Mucosa of stomach (tissue), 1 donor: ENCODE measurements at regions not wholly inside any gene's neighbourhood (a gene's known extent, or its start where the extent isn't known, plus 50 kb on each side); places are given as distances from the start of the nearest gene placed in this dataset.

Source experiments
- H3K27me3 ChIP-seq: one replicate; pipeline ENCODE4 v1.7.0; 2013; ENCODE audit warnings: mild to moderate bottlenecking, low read length; ENCODE audit not compliant: control insufficient read depth, insufficient read depth
- H3K36me3 ChIP-seq: one replicate; pipeline ENCODE4 v1.7.0; 2013; ENCODE audit warnings: low read length; ENCODE audit not compliant: control insufficient read depth, insufficient read depth
- H3K4me1 ChIP-seq: one replicate; pipeline ENCODE4 v1.7.0; 2013; ENCODE audit warnings: mild to moderate bottlenecking, low read length; ENCODE audit not compliant: control insufficient read depth, insufficient read depth
- H3K4me3 ChIP-seq: one replicate; pipeline ENCODE4 v1.7.0; 2013; ENCODE audit warnings: low read length
- H3K9ac ChIP-seq: one replicate; pipeline ENCODE4 v1.7.0; 2013; ENCODE audit warnings: mild to moderate bottlenecking, low read length, moderate library complexity
- H3K9me3 ChIP-seq: one replicate; pipeline ENCODE4 v1.7.0; 2013; ENCODE audit warnings: mild to moderate bottlenecking, low read length, moderate library complexity; ENCODE audit not compliant: control insufficient read depth
- donor health status: Pancreatic carcinoma.

- no peak overlapping the region for H3K9ac ChIP-seq
- H3K27me3 ChIP-seq = no peaks in the 10 kb centered on the region
- no peaks in the 10 kb centered on the region for H3K9me3 ChIP-seq
- H3K4me3 ChIP-seq = no peak overlapping the region
- H3K4me1 ChIP-seq = no peaks in the 10 kb centered on the region
- no peaks in the 10 kb centered on the region for H3K36me3 ChIP-seq
Observed at GRCh38 chr2:60119778-60120177, 433.7 kb downstream of the BCL11A start.

GRCh38 chr2:60118917-60119316 lies 434.5 kb downstream of the BCL11A start:
- Histone ChIP-seq H3K4me3 (no peak overlapping the region), H3K36me3 (no peaks in the 10 kb centered on the region), H3K27me3 (no peaks in the 10 kb centered on the region), H3K4me1 (no peaks in the 10 kb centered on the region), H3K9ac (no peak overlapping the region), H3K9me3 (no peaks in the 10 kb centered on the region)

- H3K36me3 ChIP-seq = no peaks in the 10 kb centered on the region
- no peaks in the 10 kb centered on the region for H3K27me3 ChIP-seq
- H3K4me3 ChIP-seq = no peak overlapping the region
- H3K9ac ChIP-seq = no peak overlapping the region
- no peaks in the 10 kb centered on the region for H3K4me1 ChIP-seq
- no peaks in the 10 kb centered on the region for H3K9me3 ChIP-seq
Observed at GRCh38 chr2:60118061-60118460, 435.4 kb downstream of the BCL11A start.

- Histone ChIP-seq H3K9me3 (no peaks in the 10 kb centered on the region), H3K27me3 (no peaks in the 10 kb centered on the region), H3K9ac (no peak overlapping the region), H3K4me3 (no peak overlapping the region), H3K36me3 (no peaks in the 10 kb centered on the region), H3K4me1 (no peaks in the 10 kb centered on the region)
Observed at GRCh38 chr2:60116161-60116875, 437.1 kb downstream of the BCL11A start.

- Histone ChIP-seq H3K9me3 (no peaks in the 10 kb centered on the region), H3K9ac (no peak overlapping the region), H3K36me3 (no peaks in the 10 kb centered on the region), H3K4me3 (no peak overlapping the region), H3K4me1 (no peaks in the 10 kb centered on the region), H3K27me3 (no peaks in the 10 kb centered on the region)
Observed at GRCh38 chr2:60109744-60110143, 443.7 kb downstream of the BCL11A start.

GRCh38 chr2:60106836-60107529 lies 446.5 kb downstream of the BCL11A start:
- H3K4me1 ChIP-seq = no peaks in the 10 kb centered on the region
- H3K36me3 ChIP-seq = no peaks in the 10 kb centered on the region
- no peaks in the 10 kb centered on the region for H3K9me3 ChIP-seq
- no peaks in the 10 kb centered on the region for H3K27me3 ChIP-seq
- H3K4me3 ChIP-seq = no peak overlapping the region
- no peak overlapping the region for H3K9ac ChIP-seq

- no peaks in the 10 kb centered on the region for H3K36me3 ChIP-seq
- no peaks in the 10 kb centered on the region for H3K4me1 ChIP-seq
- no peak overlapping the region for H3K4me3 ChIP-seq
- no peak overlapping the region for H3K9ac ChIP-seq
- H3K9me3 ChIP-seq = no peaks in the 10 kb centered on the region
- no peaks in the 10 kb centered on the region for H3K27me3 ChIP-seq
Observed at GRCh38 chr2:60105906-60106305, 447.5 kb downstream of the BCL11A start.

GRCh38 chr2:60104514-60105505 lies 448.6 kb downstream of the BCL11A start:
- Histone ChIP-seq H3K36me3 (no peaks in the 10 kb centered on the region), H3K9ac (no peak overlapping the region), H3K4me3 (no peak overlapping the region), H3K9me3 (no peaks in the 10 kb centered on the region), H3K4me1 (no peaks in the 10 kb centered on the region), H3K27me3 (no peaks in the 10 kb centered on the region)

GRCh38 chr2:60100034-60100433 lies 453.4 kb downstream of the BCL11A start:
- Histone ChIP-seq H3K36me3 (no peaks in the 10 kb centered on the region), H3K27me3 (no peaks in the 10 kb centered on the region), H3K4me3 (no peak overlapping the region), H3K4me1 (peaks cover 8% of the 10 kb centered on the region), H3K9me3 (no peaks in the 10 kb centered on the region), H3K9ac (no peak overlapping the region)

GRCh38 chr2:60098996-60099395 lies 454.5 kb downstream of the BCL11A start:
- Histone ChIP-seq H3K9me3 (no peaks in the 10 kb centered on the region), H3K4me1 (peaks cover 18% of the 10 kb centered on the region), H3K36me3 (no peaks in the 10 kb centered on the region), H3K4me3 (no peak overlapping the region), H3K27me3 (no peaks in the 10 kb centered on the region), H3K9ac (no peak overlapping the region)

- H3K9ac ChIP-seq = no peak overlapping the region
Observed at GRCh38 chr2:60097298-60097697, 456.2 kb downstream of the BCL11A start.

GRCh38 chr2:60096556-60096955 lies 456.9 kb downstream of the BCL11A start:
- H3K4me1 ChIP-seq = peaks cover 36% of the 10 kb centered on the region
- H3K36me3 ChIP-seq = no peaks in the 10 kb centered on the region
- H3K4me3 ChIP-seq = no peak overlapping the region
- H3K9me3 ChIP-seq = no peaks in the 10 kb centered on the region
- H3K27me3 ChIP-seq = no peaks in the 10 kb centered on the region
- no peak overlapping the region for H3K9ac ChIP-seq

More at GRCh38 chr2:60097298-60097697, 456.2 kb downstream of the BCL11A start:
- no peaks in the 10 kb centered on the region for H3K27me3 ChIP-seq
- no peaks in the 10 kb centered on the region for H3K36me3 ChIP-seq
- H3K4me1 ChIP-seq = peaks cover 28% of the 10 kb centered on the region
- no peak overlapping the region for H3K4me3 ChIP-seq
- no peaks in the 10 kb centered on the region for H3K9me3 ChIP-seq
